GM18508 (cell line): ENCODE measurements at regions not wholly inside any gene's neighbourhood (a gene's known extent, or its start where the extent isn't known, plus 50 kb on each side); places are given as distances from the start of the nearest gene placed in this dataset.
"Not testable (repeated sequence)": the region's sequence is repeated elsewhere in the genome, so short reads cannot be mapped to it uniquely, and the experiment has no call there.

Experiments used
- ATAC-seq: cut with Tn5 transposase; IDR thresholded peaks from one replicate; pipeline ENCODE4 v1.9.1; 2021; ENCODE audit warnings: moderate number of reproducible peaks; ENCODE audit not compliant: insufficient read depth, unreplicated experiment

GRCh38 chr5:144040615-144041305 is 129.7 kb downstream of the YIPF5 start:
- no peak for ATAC-seq

GRCh38 chr5:144042156-144042555 is 128.3 kb downstream of the YIPF5 start:
- ATAC-seq: no peak

- no peak for ATAC-seq
Observed at GRCh38 chr5:144048259-144048856, 122.1 kb downstream of the YIPF5 start.

- ATAC-seq: not testable (repeated sequence)
Observed at GRCh38 chr5:144055391-144055790, 115.1 kb downstream of the YIPF5 start.

- not testable (repeated sequence) for ATAC-seq
Observed at GRCh38 chr5:144060091-144060490, 110.4 kb downstream of the YIPF5 start.

GRCh38 chr5:144060598-144060997 is 109.9 kb downstream of the YIPF5 start:
- ATAC-seq: no peak

- no peak for ATAC-seq
Observed at GRCh38 chr5:144065786-144066185, 104.7 kb downstream of the YIPF5 start.

GRCh38 chr5:144072518-144072927 is 97.9 kb downstream of the YIPF5 start:
- no peak for ATAC-seq

DNA sequence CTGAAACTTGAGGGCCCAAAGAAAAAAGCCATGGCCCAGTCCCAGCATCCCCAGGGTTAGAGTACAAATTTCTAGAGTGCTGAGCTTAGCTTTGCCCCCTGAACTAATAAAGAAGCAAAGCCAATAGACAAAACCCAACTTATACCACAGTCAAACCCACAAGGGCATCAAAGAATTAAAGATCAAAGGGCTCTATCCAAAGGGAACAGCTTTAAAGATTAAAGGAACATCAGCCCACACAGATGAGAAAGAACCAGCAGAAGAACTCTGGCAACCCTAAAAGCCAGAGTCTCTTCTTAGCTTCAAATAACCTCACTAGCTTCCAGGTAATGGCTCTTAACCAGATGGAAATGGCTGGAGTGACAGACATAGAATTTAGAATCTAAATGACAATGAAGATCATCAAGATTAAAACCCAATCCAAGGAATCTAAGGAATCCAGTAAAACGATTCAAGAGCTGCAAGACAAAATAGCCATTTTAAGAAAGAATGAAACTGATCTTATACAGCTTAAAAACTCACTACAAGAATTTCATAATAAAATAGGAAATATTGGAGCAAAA is 93.9 kb downstream of the YIPF5 start:
- no peak for ATAC-seq

- no peak for ATAC-seq
Observed at GRCh38 chr5:144083185-144083584, 87.3 kb downstream of the YIPF5 start.

DNA sequence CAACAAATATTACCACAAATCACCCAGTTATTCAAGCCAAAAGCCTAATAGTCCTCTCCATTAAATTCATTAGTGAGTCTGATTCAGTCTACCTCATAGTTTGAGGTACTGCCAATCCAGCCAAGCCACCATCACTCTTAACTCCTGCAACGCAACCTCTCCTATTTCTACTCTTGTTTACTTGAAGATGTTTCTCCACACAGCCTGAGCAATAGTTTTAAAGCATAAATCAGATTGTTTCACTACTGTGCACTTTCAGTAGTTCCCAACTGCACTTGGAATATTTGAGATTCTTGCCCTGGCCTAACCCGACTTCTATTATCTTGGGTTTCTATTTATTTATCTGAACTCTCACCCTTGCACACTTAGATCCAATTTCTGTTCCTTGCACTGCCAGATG is 85.5 kb downstream of the YIPF5 start:
- ATAC-seq: no peak

DNA sequence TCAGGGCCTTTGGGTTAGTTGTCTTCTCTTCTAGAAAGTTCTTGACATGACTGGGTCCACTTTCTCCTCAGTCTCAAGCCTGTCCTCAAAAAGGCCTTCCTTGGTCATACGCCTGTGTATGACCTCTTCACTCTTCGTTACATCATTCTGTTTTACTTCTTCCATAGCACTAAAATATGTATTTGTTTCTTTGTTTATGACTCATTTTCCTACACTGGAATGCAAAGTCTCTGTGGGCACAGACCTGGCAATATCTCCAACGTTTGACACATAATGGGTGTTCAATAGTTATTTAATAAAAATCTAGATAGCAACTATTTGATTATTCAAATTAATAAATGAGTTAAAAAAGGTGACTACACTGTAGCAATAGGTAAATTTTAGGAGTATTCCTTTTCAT is 85.1 kb downstream of the YIPF5 start:
- ATAC-seq: no peak

DNA sequence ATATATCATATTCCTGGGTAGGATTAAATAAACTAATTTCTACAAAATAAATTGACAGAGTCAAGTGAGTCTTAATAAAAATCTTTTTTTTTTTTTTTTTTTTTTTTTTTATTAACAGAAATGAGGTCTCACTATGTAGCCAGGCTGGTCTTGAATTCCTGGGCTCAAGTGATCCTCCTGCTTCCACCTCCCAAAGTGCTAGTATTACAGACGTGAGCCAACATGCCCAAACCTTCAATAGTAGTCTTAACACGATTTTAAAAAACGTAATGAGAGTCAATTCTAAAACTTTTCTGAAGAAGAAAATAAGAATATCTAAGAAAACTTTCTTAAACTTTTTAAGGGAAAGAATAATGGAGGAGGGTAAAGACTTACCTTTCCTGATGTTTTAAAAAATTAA is 84.2 kb downstream of the YIPF5 start:
- ATAC-seq: no peak

- no peak for ATAC-seq
Observed at GRCh38 chr5:144087576-144087975, 82.9 kb downstream of the YIPF5 start.

DNA sequence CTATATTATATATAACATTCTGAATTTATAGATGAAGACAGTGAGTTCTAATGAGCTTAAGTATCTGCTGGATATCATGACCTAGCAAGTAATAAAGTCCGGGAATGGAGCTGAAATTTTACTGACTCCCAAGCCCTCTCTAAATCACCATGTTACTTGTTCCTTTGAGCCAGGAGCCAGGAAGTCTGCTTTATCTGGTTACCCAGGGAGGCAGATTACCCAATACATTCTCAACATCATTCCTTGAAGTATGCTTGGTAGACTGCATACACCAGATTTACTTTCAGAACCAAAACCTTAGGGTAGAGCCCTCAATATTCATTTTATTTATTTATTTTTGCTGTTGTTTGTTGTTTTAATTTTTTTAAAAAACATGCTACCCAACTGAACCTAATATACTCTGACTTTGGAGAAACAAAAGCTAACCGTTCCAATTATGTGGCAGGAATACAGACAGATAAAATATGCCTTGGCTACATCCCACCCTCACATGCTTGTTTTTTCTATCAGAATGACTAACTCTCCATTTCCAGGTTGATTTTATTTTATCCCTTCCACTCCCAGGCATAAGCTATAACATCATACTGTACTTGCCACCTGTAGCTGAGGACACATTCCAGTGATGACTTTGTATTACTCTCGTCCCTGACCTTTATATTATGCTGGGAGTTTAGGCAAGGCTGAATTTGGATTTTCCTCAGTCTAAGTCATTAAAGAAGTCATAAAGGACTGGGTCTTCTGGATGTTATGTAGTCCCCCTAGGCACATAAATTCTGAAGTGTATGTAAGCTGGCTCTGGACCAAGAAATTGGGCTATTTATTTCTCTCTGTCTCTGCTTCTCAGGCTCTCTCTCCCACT is 82.0 kb downstream of the YIPF5 start:
- ATAC-seq: no peak

- no peak for ATAC-seq
Observed at GRCh38 chr5:144089401-144090021, 80.9 kb downstream of the YIPF5 start.

DNA sequence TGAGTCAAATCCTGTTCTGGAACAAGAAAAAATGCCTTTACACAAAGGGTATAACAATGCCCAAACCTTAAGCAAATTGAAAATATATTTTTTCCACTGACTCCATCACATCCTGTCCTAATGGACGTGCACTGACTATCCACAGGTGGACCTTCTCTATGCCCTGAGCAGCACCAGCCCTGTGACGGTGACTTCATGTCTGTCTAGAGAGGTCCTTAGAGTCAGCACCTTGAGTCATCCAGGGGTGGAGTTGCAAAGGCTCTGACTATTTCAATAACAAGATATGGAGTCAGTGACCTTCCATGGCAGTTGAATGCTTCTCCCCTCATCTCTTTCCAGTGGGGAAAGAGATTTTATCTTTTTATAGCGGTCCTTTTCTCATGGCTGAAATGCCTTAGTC is 78.0 kb downstream of the YIPF5 start:
- no peak for ATAC-seq

DNA sequence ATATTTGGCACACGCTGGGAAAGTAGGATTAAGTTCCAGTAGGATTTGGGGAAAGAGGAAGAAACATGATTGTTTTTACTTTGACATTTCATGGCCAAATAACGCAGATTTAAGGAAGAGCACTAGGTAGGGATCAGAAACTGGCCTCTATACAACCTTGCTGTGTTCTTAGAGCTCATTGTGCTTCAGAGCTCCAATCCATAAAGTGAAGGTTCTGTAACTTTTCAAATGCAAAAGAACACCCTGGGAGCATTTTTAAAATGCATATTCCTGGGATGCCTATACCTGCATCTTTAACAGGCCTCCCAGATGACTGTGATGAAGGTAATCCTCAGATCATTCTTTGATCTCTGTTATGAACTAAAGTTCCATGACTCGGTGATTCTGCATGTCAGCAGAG is 77.1 kb downstream of the YIPF5 start:
- ATAC-seq: no peak

DNA sequence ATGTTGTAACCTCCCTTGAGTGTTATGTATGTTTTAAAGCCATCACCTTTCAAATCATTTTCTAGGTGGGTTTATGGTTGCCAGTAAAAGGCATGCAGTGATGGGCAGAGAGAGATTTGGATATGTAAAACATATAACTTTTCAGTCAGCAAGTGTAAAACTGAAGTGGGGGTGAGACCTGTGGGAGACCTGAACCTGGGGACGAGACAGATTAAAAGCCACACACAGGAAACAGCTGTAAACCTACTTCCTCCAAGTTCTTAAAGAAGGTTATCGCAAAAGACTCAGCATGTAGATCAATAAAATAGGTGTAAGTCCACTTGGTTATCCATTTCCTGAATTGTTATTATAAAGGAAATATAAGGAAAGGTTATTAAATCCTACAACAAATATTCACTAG is 76.6 kb downstream of the YIPF5 start:
- ATAC-seq: no peak

DNA sequence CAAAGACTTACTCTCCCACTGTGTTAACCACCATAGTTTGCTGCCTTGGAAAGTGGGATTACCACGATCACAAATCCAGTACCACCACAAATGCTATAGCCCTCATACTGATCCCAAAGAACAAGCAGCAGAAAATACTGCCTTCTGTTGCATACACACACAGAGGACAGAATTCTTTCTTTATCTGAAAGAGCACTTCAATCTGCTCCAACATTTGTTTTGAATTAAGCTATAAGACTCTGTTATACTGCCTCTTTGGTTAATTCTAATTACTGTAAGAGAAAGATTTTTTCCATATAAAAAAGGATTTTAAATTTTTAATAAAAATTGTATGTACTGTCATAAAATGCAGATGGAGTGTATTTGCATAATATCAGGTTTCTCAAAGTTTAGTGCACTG is 69.8 kb downstream of the YIPF5 start:
- no peak for ATAC-seq

- ATAC-seq: no peak
Observed at GRCh38 chr5:144101616-144102015, 68.8 kb downstream of the YIPF5 start.
